ENCODE measurements at regions not wholly inside any gene's neighbourhood (a gene's known extent, or its start where the extent isn't known, plus 50 kb on each side); places are given as distances from the start of the nearest gene placed in this dataset.

DNA sequence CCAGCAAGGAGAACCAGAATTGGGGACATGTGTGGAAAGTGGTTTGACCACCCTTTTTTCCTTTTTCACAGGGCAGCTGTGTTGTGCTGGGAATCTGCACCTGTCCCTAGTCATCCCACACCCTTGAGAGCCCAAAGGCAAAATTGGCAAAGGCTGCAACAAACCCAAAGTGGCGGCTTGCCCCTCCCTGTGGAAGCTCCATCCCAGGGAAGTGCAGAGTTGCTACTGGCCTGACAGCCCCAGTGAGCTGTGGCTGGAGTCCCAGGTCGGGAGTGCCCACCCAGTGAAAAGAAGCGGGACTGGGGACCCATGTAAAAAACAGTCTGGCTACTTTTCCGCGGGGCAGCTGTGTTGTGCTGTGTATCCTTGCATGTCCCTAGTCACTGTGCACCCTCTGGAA, 109.1 kb upstream of the GRM3 start:
- H3K4me2 ChIP-seq (ENCODE audit: low read length): no peak overlapping the region
- no peaks in the 10 kb centered on the region for H3K9me2 ChIP-seq (ENCODE audit: insufficient read depth)
- H3K36me3 ChIP-seq (ENCODE audit: control insufficient read depth in 1 of 2, insufficient read depth in 2 of 2, low read length in 2 of 2): no peaks in the 10 kb centered on the region
- ChIA-PET RAD21 (ENCODE audit: low non-redundant PET in 1 of 2, low total read pairs in 2 of 2, uncharacterized antibody in 2 of 2, unreplicated experiment in 2 of 2) (no interaction called here), POLR2A (no interaction called here), CTCF (no interaction called here)
- no peak overlapping the region for H2AFZ ChIP-seq (ENCODE audit: low read depth, low read length, poor library complexity, severe bottlenecking)
- no peaks in the 10 kb centered on the region for H3K27me3 ChIP-seq (ENCODE audit: insufficient read depth, low read length)
- H3K4me1 ChIP-seq (ENCODE audit: control insufficient read depth in 1 of 2, insufficient read depth in 2 of 2, low read length in 2 of 2): no peaks in the 10 kb centered on the region
- no TSS peak for BruUV-seq (replicated peaks)
- H4K20me1 ChIP-seq (ENCODE audit: insufficient read depth): no peaks in the 10 kb centered on the region
- H3K79me2 ChIP-seq (ENCODE audit: insufficient read depth, low read length): no peaks in the 10 kb centered on the region
- ATAC-seq: no peak
- no peak overlapping the region for H3K4me3 ChIP-seq (replicated peaks in 1 of 2; ENCODE audit: low read depth in 1 of 2, low read length in 2 of 2)
- TF ChIP-seq, protein P1, sequence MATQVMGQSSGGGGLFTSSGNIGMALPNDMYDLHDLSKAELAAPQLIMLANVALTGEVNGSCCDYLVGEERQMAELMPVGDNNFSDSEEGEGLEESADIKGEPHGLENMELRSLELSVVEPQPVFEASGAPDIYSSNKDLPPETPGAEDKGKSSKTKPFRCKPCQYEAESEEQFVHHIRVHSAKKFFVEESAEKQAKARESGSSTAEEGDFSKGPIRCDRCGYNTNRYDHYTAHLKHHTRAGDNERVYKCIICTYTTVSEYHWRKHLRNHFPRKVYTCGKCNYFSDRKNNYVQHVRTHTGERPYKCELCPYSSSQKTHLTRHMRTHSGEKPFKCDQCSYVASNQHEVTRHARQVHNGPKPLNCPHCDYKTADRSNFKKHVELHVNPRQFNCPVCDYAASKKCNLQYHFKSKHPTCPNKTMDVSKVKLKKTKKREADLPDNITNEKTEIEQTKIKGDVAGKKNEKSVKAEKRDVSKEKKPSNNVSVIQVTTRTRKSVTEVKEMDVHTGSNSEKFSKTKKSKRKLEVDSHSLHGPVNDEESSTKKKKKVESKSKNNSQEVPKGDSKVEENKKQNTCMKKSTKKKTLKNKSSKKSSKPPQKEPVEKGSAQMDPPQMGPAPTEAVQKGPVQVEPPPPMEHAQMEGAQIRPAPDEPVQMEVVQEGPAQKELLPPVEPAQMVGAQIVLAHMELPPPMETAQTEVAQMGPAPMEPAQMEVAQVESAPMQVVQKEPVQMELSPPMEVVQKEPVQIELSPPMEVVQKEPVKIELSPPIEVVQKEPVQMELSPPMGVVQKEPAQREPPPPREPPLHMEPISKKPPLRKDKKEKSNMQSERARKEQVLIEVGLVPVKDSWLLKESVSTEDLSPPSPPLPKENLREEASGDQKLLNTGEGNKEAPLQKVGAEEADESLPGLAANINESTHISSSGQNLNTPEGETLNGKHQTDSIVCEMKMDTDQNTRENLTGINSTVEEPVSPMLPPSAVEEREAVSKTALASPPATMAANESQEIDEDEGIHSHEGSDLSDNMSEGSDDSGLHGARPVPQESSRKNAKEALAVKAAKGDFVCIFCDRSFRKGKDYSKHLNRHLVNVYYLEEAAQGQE (IDR thresholded peaks at IDR 0.05; ENCODE audit: low read depth): no peak
- TF ChIP-seq TCF7L2 (IDR thresholded peaks at IDR 0.05; ENCODE audit: borderline replicate concordance, extremely low read depth, insufficient read depth, insufficient read length) (no peak), JUND (IDR thresholded peaks at IDR 0.05) (no peak), RAD21 (IDR thresholded peaks at IDR 0.05; ENCODE audit: low read depth) (no peak)
- TF ChIP-seq, protein P2, sequence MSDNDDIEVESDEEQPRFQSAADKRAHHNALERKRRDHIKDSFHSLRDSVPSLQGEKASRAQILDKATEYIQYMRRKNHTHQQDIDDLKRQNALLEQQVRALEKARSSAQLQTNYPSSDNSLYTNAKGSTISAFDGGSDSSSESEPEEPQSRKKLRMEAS (IDR thresholded peaks at IDR 0.05): no peak
- TF ChIP-seq, protein P3, sequence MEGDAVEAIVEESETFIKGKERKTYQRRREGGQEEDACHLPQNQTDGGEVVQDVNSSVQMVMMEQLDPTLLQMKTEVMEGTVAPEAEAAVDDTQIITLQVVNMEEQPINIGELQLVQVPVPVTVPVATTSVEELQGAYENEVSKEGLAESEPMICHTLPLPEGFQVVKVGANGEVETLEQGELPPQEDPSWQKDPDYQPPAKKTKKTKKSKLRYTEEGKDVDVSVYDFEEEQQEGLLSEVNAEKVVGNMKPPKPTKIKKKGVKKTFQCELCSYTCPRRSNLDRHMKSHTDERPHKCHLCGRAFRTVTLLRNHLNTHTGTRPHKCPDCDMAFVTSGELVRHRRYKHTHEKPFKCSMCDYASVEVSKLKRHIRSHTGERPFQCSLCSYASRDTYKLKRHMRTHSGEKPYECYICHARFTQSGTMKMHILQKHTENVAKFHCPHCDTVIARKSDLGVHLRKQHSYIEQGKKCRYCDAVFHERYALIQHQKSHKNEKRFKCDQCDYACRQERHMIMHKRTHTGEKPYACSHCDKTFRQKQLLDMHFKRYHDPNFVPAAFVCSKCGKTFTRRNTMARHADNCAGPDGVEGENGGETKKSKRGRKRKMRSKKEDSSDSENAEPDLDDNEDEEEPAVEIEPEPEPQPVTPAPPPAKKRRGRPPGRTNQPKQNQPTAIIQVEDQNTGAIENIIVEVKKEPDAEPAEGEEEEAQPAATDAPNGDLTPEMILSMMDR (IDR thresholded peaks at IDR 0.05 in 2 of 3, conservative IDR thresholded peaks at IDR 0.05 in 1 of 3; ENCODE audit: borderline replicate concordance in 1 of 3, insufficient read depth in 1 of 3, low read depth in 2 of 3, low read length in 2 of 3): no peak
- H3K27ac ChIP-seq (ENCODE audit: low read depth, low read length): no peak overlapping the region
- H3K9me3 ChIP-seq (ENCODE audit: control insufficient read depth in 1 of 2, insufficient read depth in 1 of 2, low read depth in 1 of 2, low read length in 2 of 2): no peaks in the 10 kb centered on the region
- intact Hi-C loops (cut with micrococcal nuclease): no loop called here
- H3K9ac ChIP-seq (ENCODE audit: low read length): no peak overlapping the region
- DNase-seq (ENCODE audit: low read depth, low spot score): no peak
